ENCODE measurements at regions not wholly inside any gene's neighbourhood (a gene's known extent, or its start where the extent isn't known, plus 50 kb on each side); places are given as distances from the start of the nearest gene placed in this dataset.
"Not testable (repeated sequence)": the region's sequence is repeated elsewhere in the genome, so short reads cannot be mapped to it uniquely, and the experiment has no call there.

DNA sequence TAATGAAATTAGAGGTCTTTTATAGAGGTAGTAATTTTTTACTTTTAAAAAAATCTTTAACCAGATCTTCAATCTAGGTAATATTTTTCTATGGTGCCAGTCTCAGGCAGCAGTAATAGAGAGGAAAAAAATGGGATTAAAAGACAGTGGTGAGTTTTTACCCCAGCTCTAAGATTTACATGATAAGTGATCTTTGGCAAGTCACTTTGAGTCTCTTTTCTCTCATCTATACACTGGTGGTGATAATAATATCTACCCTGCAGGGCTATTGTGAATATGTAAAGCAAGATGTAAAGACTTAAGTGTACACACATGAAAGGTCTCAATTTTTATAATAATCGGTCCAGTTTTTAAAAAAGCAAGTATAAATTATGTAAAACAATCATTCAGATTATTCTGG, 786.2 kb upstream of the POU3F4 start (continued):
- TF ChIP-seq USF2 (IDR thresholded peaks at IDR 0.05) (no peak), ESRRA (IDR thresholded peaks at IDR 0.05; ENCODE audit: borderline replicate concordance, low read length) (no peak), HOXB13 (CRISPR knock-in tag; IDR thresholded peaks at IDR 0.05; ENCODE audit: low read depth) (no peak), FOXS1 (CRISPR knock-in tag; IDR thresholded peaks at IDR 0.05) (no peak), KDM1A (IDR thresholded peaks at IDR 0.05; ENCODE audit: low read depth) (no peak), MYC (IDR thresholded peaks at IDR 0.05; ENCODE audit: borderline replicate concordance, low read length) (no peak), ATOH8 (CRISPR knock-in tag; IDR thresholded peaks at IDR 0.05; ENCODE audit: low read depth) (no peak)

GRCh38 chrX:82723806-82724205, 784.3 kb upstream of the POU3F4 start:
- Histone ChIP-seq H3K9me3 (no peaks in the 10 kb centered on the region), H3K4me3 (no peak overlapping the region), H3K4me2 (no peak overlapping the region), H3K4me1 (peaks cover 10% of the 10 kb centered on the region; the same call in 1 of the 3 replicates), H3K27ac (no peak overlapping the region)
- DNase-seq (ENCODE audit: low read depth in 1 of 2, low spot score in 1 of 2), result no peak
- WGBS (ENCODE audit: missing lambda C conversion rate), result 15% methylated on average over 1 of the region's 1 CpG
- TF ChIP-seq RCOR1 (IDR thresholded peaks at IDR 0.05; ENCODE audit: low read depth, low read length) (no peak), NPAS2 (CRISPR knock-in tag; IDR thresholded peaks at IDR 0.05; ENCODE audit: borderline replicate concordance) (no peak), TFCP2L1 (CRISPR knock-in tag; IDR thresholded peaks at IDR 0.05) (no peak), HOXB5 (CRISPR knock-in tag; IDR thresholded peaks at IDR 0.05) (no peak), BHLHE40 (IDR thresholded peaks at IDR 0.05; ENCODE audit: low read depth, low read length) (no peak), MAZ (IDR thresholded peaks at IDR 0.05; ENCODE audit: borderline replicate concordance, low read depth, low read length) (no peak), NR3C1 (IDR thresholded peaks at IDR 0.05) (no peak), SMC3 (IDR thresholded peaks at IDR 0.05) (no peak), HEYL (CRISPR knock-in tag; IDR thresholded peaks at IDR 0.05) (no peak)
- TF ChIP-seq, protein P1, sequence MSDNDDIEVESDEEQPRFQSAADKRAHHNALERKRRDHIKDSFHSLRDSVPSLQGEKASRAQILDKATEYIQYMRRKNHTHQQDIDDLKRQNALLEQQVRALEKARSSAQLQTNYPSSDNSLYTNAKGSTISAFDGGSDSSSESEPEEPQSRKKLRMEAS (IDR thresholded peaks at IDR 0.05), result no peak
- FAIRE-seq, result peak; percentile 59
- ATAC-seq, result no peak
- POLR2A ChIA-PET, result no interaction called here
- CTCF ChIA-PET, result interaction anchor here (0.6 kb wide), 1 partner anchor 154 kb away, joined by 3 read pairs; no protein-coding TSS in a partner anchor

DNA sequence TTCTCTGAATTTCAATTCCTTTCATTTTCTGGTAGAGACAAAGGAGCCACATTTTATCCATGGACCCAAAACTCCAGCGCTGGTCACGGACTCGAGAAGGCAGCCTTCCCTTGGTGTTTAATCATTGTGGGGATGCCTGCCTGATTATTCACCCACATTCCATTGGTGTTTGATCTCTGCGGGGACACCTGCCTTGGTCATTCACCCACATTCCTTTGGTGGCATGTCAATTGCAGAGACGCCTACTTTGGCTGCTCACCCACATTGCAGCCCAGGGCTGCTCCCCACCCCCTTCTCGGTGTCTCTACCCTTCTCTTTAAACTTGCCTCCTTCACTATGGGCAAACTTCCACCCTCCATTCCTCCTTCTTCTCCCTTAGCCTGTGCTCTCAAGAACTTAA, 780.7 kb upstream of the POU3F4 start:
- H3K4me3 ChIP-seq, H3K9me3 ChIP-seq, POLR2A ChIA-PET, H3K4me1 ChIP-seq, ATAC-seq, CTCF ChIA-PET: not testable (repeated sequence)
- Histone ChIP-seq H3K27ac (peak overlapping the region; percentile 53 to 76; a peak in 4 of 6 replicates), H3K4me2 (peak overlapping the region; percentile 54)
- TF ChIP-seq JUNB (IDR thresholded peaks at IDR 0.05), result 0 out of 2 replicates have a peak, but pooled peaks have one; percentile 29
- 0 out of 5 replicates have a peak, but pooled peaks of 1 of the 2 experiments have one; percentile 26 for TF ChIP-seq JUN (IDR thresholded peaks at IDR 0.05)
- peak in 1 of 2 experiments; percentile 41; a peak in 1 of 5 replicates for TF ChIP-seq EP300 (IDR thresholded peaks at IDR 0.05)
- 0 out of 2 replicates have a peak, but pooled peaks have one; percentile 8 for TF ChIP-seq FOSL2 (IDR thresholded peaks at IDR 0.05)
- 0 out of 2 replicates have a peak, but pooled peaks have one; percentile 21 for TF ChIP-seq FOSL2 (CRISPR knock-in tag; IDR thresholded peaks at IDR 0.05)
- peak; percentile 40; the same call in 1 of the 2 replicates for TF ChIP-seq GATA3 (IDR thresholded peaks at IDR 0.05; ENCODE audit: borderline replicate concordance)
- DNase-seq (ENCODE audit: low read depth in 1 of 2, low spot score in 1 of 2) (peak in 1 of 2 experiments; percentile 31), FAIRE-seq (peak; percentile 99)
- 6% methylated on average over 6 of the region's 6 CpGs for WGBS (ENCODE audit: missing lambda C conversion rate)

DNA sequence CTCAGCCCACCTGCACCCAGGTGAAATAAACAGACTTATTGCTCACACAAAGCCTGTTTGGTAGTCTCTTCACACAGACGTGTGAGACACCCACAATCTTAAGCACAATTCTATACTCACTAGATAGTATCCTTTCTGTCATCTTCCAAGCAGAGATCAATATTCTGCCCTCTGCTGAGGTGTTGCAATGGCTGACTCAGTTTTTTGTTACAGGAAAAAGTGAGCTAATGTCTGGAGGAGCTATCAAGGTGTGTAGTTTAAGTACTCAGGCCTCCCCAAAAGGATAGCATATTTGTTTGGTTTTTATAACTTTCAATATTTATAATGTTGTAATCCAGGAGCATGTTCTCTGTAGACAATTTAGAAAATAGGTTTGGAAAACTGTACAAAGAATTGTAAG, 775.2 kb upstream of the POU3F4 start:
- WGBS (ENCODE audit: missing lambda C conversion rate), result 45% methylated on average over 1 of the region's 1 CpG
- FAIRE-seq (no peak), ATAC-seq (no peak), DNase-seq (ENCODE audit: low read depth in 1 of 2, low spot score in 1 of 2) (no peak)
- H3K4me2 ChIP-seq, result no peak overlapping the region
- H3K4me3 ChIP-seq, result no peak overlapping the region
- CTCF ChIA-PET, result no interaction called here
- H3K27ac ChIP-seq, result no peak overlapping the region
- POLR2A ChIA-PET, result no interaction called here
- H3K9me3 ChIP-seq, result no peaks in the 10 kb centered on the region
- no peak for TF ChIP-seq ZC3H11A (IDR thresholded peaks at IDR 0.05)
- TF ChIP-seq HDAC2 (IDR thresholded peaks at IDR 0.05), result no peak
- TF ChIP-seq TFCP2L1 (CRISPR knock-in tag; IDR thresholded peaks at IDR 0.05), result no peak
- TF ChIP-seq HEYL (CRISPR knock-in tag; IDR thresholded peaks at IDR 0.05), result no peak
- no peak for TF ChIP-seq FOSL2 (IDR thresholded peaks at IDR 0.05)
- no peak for TF ChIP-seq FOSL2 (CRISPR knock-in tag; IDR thresholded peaks at IDR 0.05)
- peaks cover 10% of the 10 kb centered on the region; the same call in 1 of the 3 replicates for H3K4me1 ChIP-seq

Measured in A549 (cell line).